Keratinocyte (primary cell): ENCODE measurements at regions not wholly inside any gene's neighbourhood (a gene's known extent, or its start where the extent isn't known, plus 50 kb on each side); places are given as distances from the start of the nearest gene placed in this dataset.

Source experiments
- EZH2 ChIP-seq: IDR thresholded peaks from one replicate; pipeline ENCODE4 v1.6.1; 2012; ENCODE audit warnings: inconsistent platforms, mild to moderate bottlenecking, low read length, moderate library complexity
- TF ChIP-seq, protein P1 (sequence below), 3 experiments: IDR thresholded peaks in 1 of 3; conservative IDR thresholded peaks in 1 of 3; optimal IDR thresholded peaks in 1 of 3; 2 replicates in 2 of 3; 3 replicates in 1 of 3; pipeline versions ENCODE3 to v1.5.1; 2011; ENCODE audit warnings: low read length in 3 of 3, mild to moderate bottlenecking in 3 of 3, moderate library complexity in 2 of 3, control low read depth in 1 of 3, inconsistent platforms in 1 of 3; ENCODE audit not compliant: insufficient read depth in 2 of 3; ENCODE audit errors: extremely low read depth in 1 of 3

- TF ChIP-seq, protein P1, sequence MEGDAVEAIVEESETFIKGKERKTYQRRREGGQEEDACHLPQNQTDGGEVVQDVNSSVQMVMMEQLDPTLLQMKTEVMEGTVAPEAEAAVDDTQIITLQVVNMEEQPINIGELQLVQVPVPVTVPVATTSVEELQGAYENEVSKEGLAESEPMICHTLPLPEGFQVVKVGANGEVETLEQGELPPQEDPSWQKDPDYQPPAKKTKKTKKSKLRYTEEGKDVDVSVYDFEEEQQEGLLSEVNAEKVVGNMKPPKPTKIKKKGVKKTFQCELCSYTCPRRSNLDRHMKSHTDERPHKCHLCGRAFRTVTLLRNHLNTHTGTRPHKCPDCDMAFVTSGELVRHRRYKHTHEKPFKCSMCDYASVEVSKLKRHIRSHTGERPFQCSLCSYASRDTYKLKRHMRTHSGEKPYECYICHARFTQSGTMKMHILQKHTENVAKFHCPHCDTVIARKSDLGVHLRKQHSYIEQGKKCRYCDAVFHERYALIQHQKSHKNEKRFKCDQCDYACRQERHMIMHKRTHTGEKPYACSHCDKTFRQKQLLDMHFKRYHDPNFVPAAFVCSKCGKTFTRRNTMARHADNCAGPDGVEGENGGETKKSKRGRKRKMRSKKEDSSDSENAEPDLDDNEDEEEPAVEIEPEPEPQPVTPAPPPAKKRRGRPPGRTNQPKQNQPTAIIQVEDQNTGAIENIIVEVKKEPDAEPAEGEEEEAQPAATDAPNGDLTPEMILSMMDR (optimal IDR thresholded peaks at IDR 0.05 in 1 of 3, IDR thresholded peaks at IDR 0.05 in 1 of 3, conservative IDR thresholded peaks at IDR 0.05 in 1 of 3; ENCODE audit: extremely low read depth in 1 of 3, insufficient read depth in 2 of 3, low read length in 3 of 3), result no peak
- no peak for TF ChIP-seq EZH2
These were observed 126.1 kb upstream of the UBL3 start for GRCh38 chr13:29976535-29976934.
